SU-DHL-6 (cell line): ENCODE measurements at regions not wholly inside any gene's neighbourhood (a gene's known extent, or its start where the extent isn't known, plus 50 kb on each side); places are given as distances from the start of the nearest gene placed in this dataset.

Source experiments
- H2AFZ ChIP-seq: fragments of 200-600 bp; sonication (generic); 2 replicates; pipeline ENCODE4 v1.6.1; 2014; ENCODE audit warnings: low read depth, mild to moderate bottlenecking, moderate library complexity, mixed read lengths, antibody characterized with exemption, low read length; ENCODE audit not compliant: severe bottlenecking
- H3F3A ChIP-seq: fragments of 200-600 bp; shearing (Covaris generic); 2 replicates; pipeline ENCODE4 v1.6.0; 2016; ENCODE audit warnings: antibody characterized with exemption, mild to moderate bottlenecking; ENCODE audit not compliant: insufficient read depth
- H3K27ac ChIP-seq: fragments of 200-600 bp; sonication (generic); 2 replicates; pipeline ENCODE4 v1.5.1; 2016; ENCODE audit warnings: low read depth, mild to moderate bottlenecking, low read length, moderate library complexity, mixed read lengths
- H3K27me3 ChIP-seq: fragments of 200-600 bp; sonication (generic), shearing (Covaris generic); 2 replicates; pipeline ENCODE4 v1.6.0; 2014; ENCODE audit warnings: mild to moderate bottlenecking, low read length
- H3K36me3 ChIP-seq: fragments of 200-600 bp; sonication (generic); 2 replicates; pipeline ENCODE4 v1.6.1; 2014; ENCODE audit warnings: mild to moderate bottlenecking, low read length, mixed read lengths
- H3K4me2 ChIP-seq: fragments of 300-600, 200-600 bp; shearing (Covaris generic), sonication (generic); 2 replicates; pipeline ENCODE4 v1.6.0; 2014; ENCODE audit warnings: low read length, low read depth, mild to moderate bottlenecking; ENCODE audit not compliant: poor library complexity, severe bottlenecking
- H3K4me3 ChIP-seq: fragments of 200-600 bp; sonication (generic); 2 replicates; pipeline ENCODE4 v1.5.1; 2014; ENCODE audit warnings: antibody characterized with exemption, low read length, mild to moderate bottlenecking, mixed read lengths; ENCODE audit not compliant: insufficient read depth, poor library complexity, severe bottlenecking
- H3K79me2 ChIP-seq: fragments of 200-600 bp; sonication (generic); 2 replicates; pipeline ENCODE4 v1.6.1; 2014; ENCODE audit warnings: mild to moderate bottlenecking, low read length, moderate library complexity; ENCODE audit not compliant: insufficient read depth
- H3K9ac ChIP-seq: fragments of 200-600 bp; sonication (generic); 2 replicates; pipeline ENCODE4 v1.7.0; 2014; ENCODE audit warnings: mild to moderate bottlenecking, low read length
- H3K9me2 ChIP-seq: fragments of 200-600 bp; sonication (generic); replicated peaks from 2 replicates; pipeline ENCODE4 v1.6.1; 2014; ENCODE audit warnings: low read length; ENCODE audit not compliant: insufficient read depth
- H3K9me3 ChIP-seq: fragments of 200-600 bp; sonication (generic); 2 replicates; pipeline ENCODE4 v1.6.1; 2014; ENCODE audit warnings: low read length, mixed read lengths; ENCODE audit not compliant: insufficient read depth
- H4K20me1 ChIP-seq: fragments of 200-600 bp; sonication (generic); 2 replicates; pipeline ENCODE4 v1.6.1; 2014; ENCODE audit warnings: low read depth, mild to moderate bottlenecking, antibody characterized with exemption, low read length, moderate library complexity, mixed read lengths
- EZH2phosphoT487 ChIP-seq: fragments of 200-600 bp; sonication (generic), shearing (Covaris generic); conservative IDR thresholded peaks from 2 replicates; pipeline ENCODE4 v1.6.1; 2018; ENCODE audit warnings: mild to moderate bottlenecking, antibody characterized with exemption, low read length, moderate library complexity, mixed read lengths
- TF ChIP-seq, protein P1 (sequence below): fragments of 200-600 bp; sonication (generic); IDR thresholded peaks from one replicate; pipeline ENCODE4 v1.5.1; 2017; ENCODE audit warnings: antibody characterized with exemption, mild to moderate bottlenecking, low read length, moderate library complexity; ENCODE audit not compliant: insufficient read depth, poor library complexity, severe bottlenecking

DNA sequence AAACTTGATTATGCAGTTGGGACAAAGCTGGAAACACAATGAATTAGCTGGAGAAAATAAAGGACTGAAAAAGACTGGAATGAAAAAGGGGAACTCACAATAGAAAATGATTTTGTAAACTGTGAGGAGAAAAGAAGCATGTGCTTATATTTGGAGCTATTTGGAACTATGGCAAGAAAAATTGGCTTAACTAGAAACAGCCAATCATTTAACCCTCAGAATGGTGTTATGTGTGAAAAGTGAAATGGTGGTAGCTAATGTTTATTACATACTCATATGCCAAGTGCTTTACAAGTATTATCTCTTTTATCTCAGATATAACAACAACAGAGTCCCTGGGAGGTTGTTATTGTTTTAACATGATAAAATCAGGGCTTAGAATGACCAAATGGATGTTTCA is 583.1 kb upstream of the SEL1L start:
- H3K9me2 ChIP-seq = no peaks in the 10 kb centered on the region
- no peaks in the 10 kb centered on the region for H3K79me2 ChIP-seq
- no peak overlapping the region for H3K9ac ChIP-seq
- no peak overlapping the region for H2AFZ ChIP-seq
- H3K36me3 ChIP-seq = no peaks in the 10 kb centered on the region
- no peaks in the 10 kb centered on the region for H3K9me3 ChIP-seq
- H3K4me2 ChIP-seq = no peak overlapping the region
- no peak overlapping the region for H3K4me3 ChIP-seq
- no peaks in the 10 kb centered on the region for H4K20me1 ChIP-seq
- H3K27me3 ChIP-seq = no peaks in the 10 kb centered on the region
- H3K27ac ChIP-seq = no peak overlapping the region
- H3F3A ChIP-seq = no peaks in the 10 kb centered on the region
- TF ChIP-seq, protein P1, sequence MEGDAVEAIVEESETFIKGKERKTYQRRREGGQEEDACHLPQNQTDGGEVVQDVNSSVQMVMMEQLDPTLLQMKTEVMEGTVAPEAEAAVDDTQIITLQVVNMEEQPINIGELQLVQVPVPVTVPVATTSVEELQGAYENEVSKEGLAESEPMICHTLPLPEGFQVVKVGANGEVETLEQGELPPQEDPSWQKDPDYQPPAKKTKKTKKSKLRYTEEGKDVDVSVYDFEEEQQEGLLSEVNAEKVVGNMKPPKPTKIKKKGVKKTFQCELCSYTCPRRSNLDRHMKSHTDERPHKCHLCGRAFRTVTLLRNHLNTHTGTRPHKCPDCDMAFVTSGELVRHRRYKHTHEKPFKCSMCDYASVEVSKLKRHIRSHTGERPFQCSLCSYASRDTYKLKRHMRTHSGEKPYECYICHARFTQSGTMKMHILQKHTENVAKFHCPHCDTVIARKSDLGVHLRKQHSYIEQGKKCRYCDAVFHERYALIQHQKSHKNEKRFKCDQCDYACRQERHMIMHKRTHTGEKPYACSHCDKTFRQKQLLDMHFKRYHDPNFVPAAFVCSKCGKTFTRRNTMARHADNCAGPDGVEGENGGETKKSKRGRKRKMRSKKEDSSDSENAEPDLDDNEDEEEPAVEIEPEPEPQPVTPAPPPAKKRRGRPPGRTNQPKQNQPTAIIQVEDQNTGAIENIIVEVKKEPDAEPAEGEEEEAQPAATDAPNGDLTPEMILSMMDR = no peak
- TF ChIP-seq EZH2phosphoT487 = no peak

DNA sequence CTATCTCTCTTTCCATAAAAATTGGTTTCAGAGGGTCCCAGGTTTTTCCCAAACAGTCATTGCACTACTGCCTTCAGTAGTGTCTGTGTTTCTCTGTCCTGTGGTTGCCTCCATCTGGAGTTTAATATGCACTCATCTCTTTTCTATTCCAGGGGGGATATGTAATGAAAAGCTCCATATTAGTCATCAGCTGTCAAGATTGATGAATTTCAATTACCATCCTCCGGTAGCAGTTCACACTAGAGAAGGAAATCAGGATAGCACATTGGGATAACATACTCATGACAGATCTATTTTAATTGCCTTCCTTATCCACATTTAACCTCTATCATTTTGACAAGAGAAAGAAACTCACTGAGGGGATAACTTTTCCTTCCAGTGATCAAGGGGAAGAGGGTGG is 589.0 kb upstream of the SEL1L start:
- no peaks in the 10 kb centered on the region for H3K36me3 ChIP-seq
- H3K79me2 ChIP-seq = no peaks in the 10 kb centered on the region
- no peak for TF ChIP-seq EZH2phosphoT487
- TF ChIP-seq, protein P1 = no peak
- H3K9me2 ChIP-seq = no peaks in the 10 kb centered on the region
- H3F3A ChIP-seq = no peaks in the 10 kb centered on the region
- H3K9me3 ChIP-seq = no peaks in the 10 kb centered on the region
- H3K27ac ChIP-seq = no peak overlapping the region
- H4K20me1 ChIP-seq = no peaks in the 10 kb centered on the region
- no peaks in the 10 kb centered on the region for H3K27me3 ChIP-seq
- H3K4me2 ChIP-seq = no peak overlapping the region
- H3K4me3 ChIP-seq = no peak overlapping the region
- H3K9ac ChIP-seq = no peak overlapping the region
- H2AFZ ChIP-seq = no peak overlapping the region

DNA sequence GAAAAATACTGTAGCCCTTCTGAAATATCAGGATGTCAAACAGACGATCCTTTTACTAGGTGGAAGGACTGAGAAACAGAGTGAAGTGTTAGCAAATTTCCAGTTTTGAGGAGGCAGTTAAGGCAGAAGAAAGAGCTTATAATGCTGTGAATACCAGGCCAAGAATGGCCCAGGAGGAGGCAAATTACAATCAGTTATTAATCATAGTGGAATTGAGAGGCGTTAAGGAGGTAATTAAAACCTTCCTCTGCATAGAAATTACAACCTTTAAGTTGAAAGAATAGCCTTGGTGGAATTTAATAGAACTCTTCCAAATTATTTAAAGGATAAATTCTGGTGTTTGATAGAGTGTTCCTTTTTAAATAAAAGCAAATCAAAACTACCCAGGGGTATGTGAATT is 590.9 kb upstream of the SEL1L start:
- Histone ChIP-seq H3K4me3 (no peak overlapping the region), H3K9ac (no peak overlapping the region), H3K4me2 (no peak overlapping the region), H3K27me3 (no peaks in the 10 kb centered on the region), H3K79me2 (no peaks in the 10 kb centered on the region), H3K27ac (no peak overlapping the region), H3K9me2 (no peaks in the 10 kb centered on the region), H3K9me3 (no peaks in the 10 kb centered on the region), H2AFZ (no peak overlapping the region), H3F3A (no peaks in the 10 kb centered on the region), H3K36me3 (no peaks in the 10 kb centered on the region), H4K20me1 (no peaks in the 10 kb centered on the region)
- TF ChIP-seq, protein P1 = no peak
- TF ChIP-seq EZH2phosphoT487 = no peak

DNA sequence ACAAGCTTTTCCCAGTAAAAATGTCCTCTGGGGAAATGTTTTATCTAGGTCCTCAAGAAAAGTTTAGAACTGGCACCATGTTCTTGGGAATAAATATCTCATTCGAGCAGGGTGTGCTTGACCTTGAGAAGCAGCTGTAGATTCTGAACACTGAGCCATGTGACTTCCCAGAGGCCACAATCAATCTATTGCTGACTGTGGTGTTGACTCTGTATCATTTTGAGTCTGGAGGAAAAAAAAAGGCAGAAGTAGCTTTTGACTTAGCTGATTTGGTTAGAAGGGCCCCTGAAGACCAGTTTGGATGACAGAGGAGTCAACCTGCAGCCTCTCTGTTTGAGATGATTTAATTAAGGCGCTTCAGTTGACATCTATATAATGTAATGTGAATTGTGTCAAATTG is 592.4 kb upstream of the SEL1L start:
- H3K27me3 ChIP-seq = no peaks in the 10 kb centered on the region
- H3K36me3 ChIP-seq = no peaks in the 10 kb centered on the region
- no peak overlapping the region for H3K27ac ChIP-seq
- TF ChIP-seq EZH2phosphoT487 = no peak
- TF ChIP-seq, protein P1 = no peak
- H2AFZ ChIP-seq = no peak overlapping the region
- H3K9ac ChIP-seq = no peak overlapping the region
- no peaks in the 10 kb centered on the region for H4K20me1 ChIP-seq
- no peaks in the 10 kb centered on the region for H3K9me3 ChIP-seq
- H3K79me2 ChIP-seq = no peaks in the 10 kb centered on the region
- H3F3A ChIP-seq = no peaks in the 10 kb centered on the region
- no peak overlapping the region for H3K4me3 ChIP-seq
- no peak overlapping the region for H3K4me2 ChIP-seq
- H3K9me2 ChIP-seq = no peaks in the 10 kb centered on the region
